ENCODE measurements at regions not wholly inside any gene's neighbourhood (a gene's known extent, or its start where the extent isn't known, plus 50 kb on each side); places are given as distances from the start of the nearest gene placed in this dataset.

DNA sequence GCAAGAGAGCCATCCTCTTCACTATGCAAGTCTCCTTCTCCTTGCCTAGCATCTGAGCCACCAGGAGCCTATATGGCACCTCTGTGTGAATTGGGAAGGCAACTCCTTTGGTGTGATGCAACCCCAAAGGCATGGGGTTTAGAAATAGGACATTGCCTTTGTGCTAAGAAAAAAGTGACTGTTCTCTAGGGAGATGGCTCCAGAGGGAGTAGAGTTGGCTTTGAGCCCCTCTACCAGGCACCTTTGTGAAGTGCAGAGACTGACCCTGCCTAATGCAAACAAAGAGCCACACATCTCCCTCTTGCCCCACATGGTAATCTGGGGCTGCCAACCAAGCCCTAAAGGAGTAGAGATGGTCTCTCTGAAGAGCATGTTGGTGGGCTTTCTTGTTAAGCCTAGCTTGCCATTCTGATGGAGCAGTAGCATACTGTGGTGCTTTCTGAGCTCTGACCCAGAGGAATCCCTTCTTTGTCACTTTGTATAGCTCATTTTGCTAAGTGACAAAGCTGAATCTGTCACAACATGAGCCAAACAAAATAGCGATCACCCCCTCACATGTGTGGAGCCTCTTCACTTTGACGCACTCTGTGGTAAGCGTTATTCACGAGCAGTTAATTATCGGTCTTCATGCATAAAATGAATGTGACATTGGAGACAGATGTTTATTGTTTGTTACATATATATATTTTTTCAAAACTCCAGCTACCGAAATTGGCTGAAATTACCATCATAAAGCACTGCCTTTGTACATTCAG, 74.4 kb downstream of the RWDD3 start:
- TF ChIP-seq, protein P1, sequence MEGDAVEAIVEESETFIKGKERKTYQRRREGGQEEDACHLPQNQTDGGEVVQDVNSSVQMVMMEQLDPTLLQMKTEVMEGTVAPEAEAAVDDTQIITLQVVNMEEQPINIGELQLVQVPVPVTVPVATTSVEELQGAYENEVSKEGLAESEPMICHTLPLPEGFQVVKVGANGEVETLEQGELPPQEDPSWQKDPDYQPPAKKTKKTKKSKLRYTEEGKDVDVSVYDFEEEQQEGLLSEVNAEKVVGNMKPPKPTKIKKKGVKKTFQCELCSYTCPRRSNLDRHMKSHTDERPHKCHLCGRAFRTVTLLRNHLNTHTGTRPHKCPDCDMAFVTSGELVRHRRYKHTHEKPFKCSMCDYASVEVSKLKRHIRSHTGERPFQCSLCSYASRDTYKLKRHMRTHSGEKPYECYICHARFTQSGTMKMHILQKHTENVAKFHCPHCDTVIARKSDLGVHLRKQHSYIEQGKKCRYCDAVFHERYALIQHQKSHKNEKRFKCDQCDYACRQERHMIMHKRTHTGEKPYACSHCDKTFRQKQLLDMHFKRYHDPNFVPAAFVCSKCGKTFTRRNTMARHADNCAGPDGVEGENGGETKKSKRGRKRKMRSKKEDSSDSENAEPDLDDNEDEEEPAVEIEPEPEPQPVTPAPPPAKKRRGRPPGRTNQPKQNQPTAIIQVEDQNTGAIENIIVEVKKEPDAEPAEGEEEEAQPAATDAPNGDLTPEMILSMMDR (conservative IDR thresholded peaks at IDR 0.05), result no peak
- no peak for TF ChIP-seq EZH2 (IDR thresholded peaks at IDR 0.05; ENCODE audit: low read depth)

Measured in PC-9 (cell line).